HepG2 (cell line): ENCODE measurements at regions not wholly inside any gene's neighbourhood (a gene's known extent, or its start where the extent isn't known, plus 50 kb on each side); places are given as distances from the start of the nearest gene placed in this dataset.

Experiments used
- ATAC-seq: fragments of 200-7000 bp; cut with Tn5 transposase; 3 replicates; pipeline ENCODE4 v1.9.1; 2020; ENCODE audit warnings: mild to moderate bottlenecking, moderate library complexity
- BruUV-seq: library from RNA; stranded (reverse); fragments of 400-500 nt; replicated peaks from 2 replicates; lab custom pipeline; 2021; lab: Mats Ljungman, UMichigan
- CTCF ChIA-PET: fragments of 300-600 bp; formaldehyde crosslinking; extraction: SDS; loops from one replicate; lab custom pipeline; 2021; ENCODE audit warnings: low total read pairs, inconsistent platforms, low intra/inter-chr PET ratio; lab: Yijun Ruan, JAX
- POLR2A ChIA-PET: fragments of 350-600 bp; sonication (Branson Sonifier 250); formaldehyde crosslinking; loops from one replicate; lab custom pipeline; 2020; ENCODE audit warnings: antibody characterized with exemption, inconsistent platforms; lab: Yijun Ruan, JAX
- DNase-seq: peaks from one replicate; pipeline ENCODE4 v3.0.0-alpha.2; 2015; ENCODE audit warnings: low spot score
- FAIRE-seq: peaks from 3 replicates; lab custom pipeline; 2011; peaks lifted over from hg19 to GRCh38; lab: Jason Lieb, UNC
- H2AFZ ChIP-seq: one replicate; pipeline ENCODE4 v1.6.1; 2011; ENCODE audit warnings: low read length, inconsistent platforms
- H3K27ac ChIP-seq: fragments of 300-600 bp; 3 replicates; pipeline ENCODE4 v1.8.0; 2011; ENCODE audit warnings: mixed run types, mild to moderate bottlenecking, mixed read lengths, low read length, inconsistent platforms; ENCODE audit not compliant: insufficient read depth; ENCODE audit errors: extremely low read length
- H3K27me3 ChIP-seq, 2 experiments: fragments of 200-600 bp in 1 of 2; 2 replicates in 1 of 2; 3 replicates in 1 of 2; pipeline versions ENCODE4 v1.6.0 to v1.8.0; 2011; ENCODE audit warnings: low read length in 2 of 2, mild to moderate bottlenecking in 2 of 2, moderate library complexity in 2 of 2, inconsistent platforms in 1 of 2; ENCODE audit not compliant: insufficient read depth in 2 of 2, control insufficient read depth in 1 of 2
- H3K36me3 ChIP-seq, 2 experiments: fragments of 200-600 bp in 1 of 2; replicated peaks in 1 of 2; 2 replicates in 1 of 2; 3 replicates in 1 of 2; pipeline versions ENCODE4 v1.5.1 to v1.8.0; 2011; ENCODE audit warnings: low read length in 2 of 2, inconsistent platforms in 1 of 2; ENCODE audit not compliant: insufficient read depth in 2 of 2, control insufficient read depth in 1 of 2
- H3K4me1 ChIP-seq: 2 replicates; pipeline ENCODE4 v1.5.1; 2012; ENCODE audit warnings: low read length, inconsistent platforms; ENCODE audit not compliant: insufficient read depth
- H3K4me2 ChIP-seq: 2 replicates; pipeline ENCODE4 v1.6.0; 2011; ENCODE audit warnings: low read depth, low read length, inconsistent platforms
- H3K4me3 ChIP-seq, 3 experiments: fragments of 200-600 bp in 1 of 3; sonication (generic), shearing (Covaris generic) in 1 of 3; replicated peaks in 1 of 3; 2 replicates each; pipeline ENCODE4 v1.5.1; 2011 to 2016; ENCODE audit warnings: low read length in 3 of 3, inconsistent platforms in 2 of 3, low read depth in 2 of 3, mild to moderate bottlenecking in 2 of 3, control low read depth in 1 of 3, mixed read lengths in 1 of 3; ENCODE audit not compliant: insufficient read depth in 1 of 3
- H3K79me2 ChIP-seq: one replicate; pipeline ENCODE4 v1.6.1; 2011; ENCODE audit warnings: low read length, inconsistent platforms; ENCODE audit not compliant: insufficient read depth
- H3K9ac ChIP-seq: 2 replicates; pipeline ENCODE4 v1.6.0; 2011; ENCODE audit warnings: mild to moderate bottlenecking, low read depth, low read length, inconsistent platforms; ENCODE audit not compliant: insufficient read depth
- H3K9me3 ChIP-seq: 2 replicates; pipeline ENCODE4 v1.5.1; 2012; ENCODE audit warnings: mild to moderate bottlenecking, low read length
- H4K20me1 ChIP-seq: 2 replicates; pipeline ENCODE4 v1.6.0; 2011; ENCODE audit warnings: inconsistent platforms, mild to moderate bottlenecking, low read length, moderate library complexity; ENCODE audit not compliant: insufficient read depth
- FOSL2 ChIP-seq: sonication (generic); formaldehyde crosslinking; IDR thresholded peaks from 2 replicates; pipeline ENCODE4 v1.4.0; 2020; ENCODE audit warnings: missing genetic modification reagents
- SIN3B ChIP-seq: fragments of 150-350 bp; IDR thresholded peaks from 2 replicates; pipeline ENCODE4 v1.6.1; 2014; ENCODE audit warnings: low read length
- YY1 ChIP-seq: IDR thresholded peaks from 2 replicates; pipeline ENCODE4 v1.6.1; 2011; ENCODE audit warnings: low read length, low read depth, moderate library complexity, mild to moderate bottlenecking; ENCODE audit not compliant: insufficient read depth, insufficient replicate concordance
- ZMYM4 ChIP-seq: sonication (generic); formaldehyde crosslinking; IDR thresholded peaks from 2 replicates; pipeline ENCODE4 v1.8.1; 2023; ENCODE audit warnings: mild to moderate bottlenecking, missing genetic modification reagents
- ZNF276 ChIP-seq: sonication (generic); formaldehyde crosslinking; IDR thresholded peaks from 2 replicates; pipeline ENCODE4 v1.4.0; 2020; ENCODE audit warnings: mild to moderate bottlenecking, low read depth, missing genetic modification reagents
- WGBS: methylation state at CpG from one replicate; pipeline ENCODE4 v1.1.6; 2017; ENCODE audit warnings: low lambda C conversion rate; 5-methylcytosine and 5-hydroxymethylcytosine counted together
- in situ Hi-C: cut with HindIII; loops from 2 replicates; pipeline ENCODE4 v1.10.0; 2017; ENCODE audit warnings: low pct_unique_long_range_greater_than_20kb; ENCODE audit not compliant: extremely low pct_ligation_motif_present
- intact Hi-C: fragments of 100-400 bp; cut with micrococcal nuclease; formaldehyde crosslinking; loops from one replicate; pipeline ENCODE4 v1.10.0; 2022; ENCODE audit not compliant: unreplicated experiment

DNA sequence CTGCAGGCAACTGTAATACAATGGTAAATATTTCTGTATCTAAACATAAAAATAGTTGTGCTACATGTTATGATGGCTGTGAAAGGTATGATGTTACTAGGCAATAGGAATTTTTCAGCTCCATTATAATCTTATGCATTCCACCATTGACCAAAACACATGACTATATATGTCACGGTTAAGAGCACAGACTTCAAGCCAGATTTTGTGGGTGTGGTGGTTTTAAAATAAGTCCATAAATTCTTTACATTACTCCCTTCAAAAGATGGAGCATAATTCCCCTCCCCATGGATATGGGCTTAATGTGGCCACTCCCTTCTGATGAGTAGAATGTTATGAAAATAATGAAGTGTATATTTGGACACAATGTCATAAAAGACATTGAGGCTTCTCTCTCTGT, 88.4 kb upstream of the TBC1D5 start (continued):
- TF ChIP-seq SIN3B (no peak), YY1 (no peak), FOSL2 (CRISPR knock-in tag) (no peak), ZMYM4 (CRISPR knock-in tag) (no peak)

DNA sequence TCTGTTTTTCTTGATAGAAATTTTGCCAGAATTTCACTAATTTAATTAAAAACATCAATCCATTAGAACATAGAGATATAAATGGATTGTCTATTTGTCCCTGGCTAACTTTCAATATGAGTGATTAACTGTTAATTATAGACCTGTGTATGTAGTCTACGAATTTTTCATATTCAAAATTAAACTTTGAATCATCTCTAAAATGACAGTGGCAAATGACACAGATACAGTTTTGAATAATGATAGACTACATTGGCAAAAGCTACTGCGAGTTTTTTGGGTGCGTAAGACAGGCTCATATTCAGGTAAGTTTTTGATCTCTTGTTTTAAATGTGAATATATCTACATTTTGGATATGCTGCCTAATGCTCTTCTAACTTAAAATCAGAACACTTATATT, 86.0 kb upstream of the TBC1D5 start:
- in situ Hi-C loops: loop anchor here (25.0 kb wide), 1 partner anchor 1241 kb away; no protein-coding TSS in a partner anchor
- 24% methylated on average over 3 of the region's 3 CpGs for WGBS

More for the DNA sequence above, 86.0 kb upstream of the TBC1D5 start:
- H3K79me2 ChIP-seq: no peaks in the 10 kb centered on the region
- H3K9me3 ChIP-seq: no peaks in the 10 kb centered on the region
- TF ChIP-seq ZNF276: no peak
- no peak for ATAC-seq
- H3K4me2 ChIP-seq: no peak overlapping the region
- ChIA-PET CTCF (no interaction called here), POLR2A (no interaction called here)
- FAIRE-seq: no peak
- no peak overlapping the region for H2AFZ ChIP-seq
- H3K4me1 ChIP-seq: no peaks in the 10 kb centered on the region
- H3K27ac ChIP-seq: no peak overlapping the region
- no TSS peak for BruUV-seq
- DNase-seq: no peak
- no peaks in the 10 kb centered on the region for H4K20me1 ChIP-seq
- no peak overlapping the region for H3K4me3 ChIP-seq
- peaks cover 0 to 2% of the 10 kb centered on the region in 2 experiments; a peak in 1 of 5 replicates for H3K27me3 ChIP-seq
- H3K9ac ChIP-seq: no peak overlapping the region
- intact Hi-C loops: no loop called here
- no peaks in the 10 kb centered on the region for H3K36me3 ChIP-seq
